GM23338 (cell line): ENCODE measurements at regions not wholly inside any gene's neighbourhood (a gene's known extent, or its start where the extent isn't known, plus 50 kb on each side); places are given as distances from the start of the nearest gene placed in this dataset.

Source experiments
- ATAC-seq: fragments of 200-7000 bp; cut with Tn5 transposase; 3 replicates; pipeline ENCODE4 v1.9.1; 2020
- DNase-seq: peaks from one replicate; pipeline ENCODE4 v3.0.0-alpha.2; 2015; ENCODE audit warnings: low spot score
- H2AFZ ChIP-seq: fragments of 200-600 bp; sonication (generic); 2 replicates; pipeline ENCODE4 v1.8.0; 2016; ENCODE audit warnings: antibody characterized with exemption, mild to moderate bottlenecking, moderate library complexity
- H3F3A ChIP-seq: fragments of 200-600 bp; sonication (generic); replicated peaks from 2 replicates; pipeline ENCODE4 v1.8.0; 2017; ENCODE audit warnings: antibody characterized with exemption, mixed run types, low read depth
- H3K27ac ChIP-seq: fragments of 200-600 bp; sonication (generic); 2 replicates; pipeline ENCODE4 v1.6.1; 2016; ENCODE audit warnings: low read depth
- H3K27me3 ChIP-seq: fragments of 200-600 bp; sonication (generic); 2 replicates; pipeline ENCODE4 v1.8.0; 2016; ENCODE audit warnings: mild to moderate bottlenecking, mixed run types, moderate library complexity; ENCODE audit not compliant: insufficient read depth
- H3K36me3 ChIP-seq: fragments of 200-600 bp; sonication (generic); 2 replicates; pipeline ENCODE4 v1.8.0; 2016; ENCODE audit warnings: mild to moderate bottlenecking; ENCODE audit not compliant: insufficient read depth
- H3K4me1 ChIP-seq: fragments of 200-600 bp; sonication (generic); 2 replicates; pipeline ENCODE4 v1.8.0; 2016; ENCODE audit warnings: mild to moderate bottlenecking, moderate library complexity; ENCODE audit not compliant: insufficient read depth
- H3K4me2 ChIP-seq: fragments of 200-600 bp; sonication (generic); 2 replicates; pipeline ENCODE4 v1.7.1; 2017; ENCODE audit warnings: mixed run types
- H3K4me3 ChIP-seq: fragments of 200-600 bp; sonication (generic); 2 replicates; pipeline ENCODE4 v1.6.1; 2016; ENCODE audit warnings: mixed run types
- H3K79me2 ChIP-seq: fragments of 200-600 bp; sonication (generic); replicated peaks from 2 replicates; pipeline ENCODE4 v1.8.0; 2017; ENCODE audit warnings: mild to moderate bottlenecking; ENCODE audit not compliant: insufficient read depth
- H3K9me2 ChIP-seq: fragments of 200-600 bp; sonication (generic); 2 replicates; pipeline ENCODE4 v1.8.0; 2017; ENCODE audit not compliant: insufficient read depth
- H4K20me1 ChIP-seq: fragments of 200-600 bp; sonication (generic); replicated peaks from 2 replicates; pipeline ENCODE4 v1.8.0; 2017; ENCODE audit warnings: mild to moderate bottlenecking; ENCODE audit not compliant: insufficient read depth
- H3K27ac Mint-ChIP-seq: 2 replicates; pipeline ENCODE4 v1.8.0; 2020; ENCODE audit warnings: inconsistent platforms, mild to moderate bottlenecking, moderate library complexity, mixed read lengths
- H3K27me3 Mint-ChIP-seq: 3 replicates; pipeline ENCODE4 v1.8.0; 2022; ENCODE audit warnings: low read depth, mild to moderate bottlenecking, moderate library complexity, mixed read lengths, inconsistent platforms; ENCODE audit not compliant: insufficient read depth, poor library complexity
- H3K36me3 Mint-ChIP-seq: 3 replicates; pipeline ENCODE4 v1.8.0; 2021; ENCODE audit warnings: low read depth, mild to moderate bottlenecking, inconsistent platforms, moderate library complexity, mixed read lengths
- H3K4me1 Mint-ChIP-seq: 3 replicates; pipeline ENCODE4 v1.8.0; 2020; ENCODE audit warnings: mild to moderate bottlenecking, inconsistent platforms, mixed read lengths
- H3K4me3 Mint-ChIP-seq: 3 replicates; pipeline ENCODE4 v1.8.0; 2021; ENCODE audit warnings: moderate library complexity, mild to moderate bottlenecking, inconsistent platforms, mixed read lengths
- H3K9me3 Mint-ChIP-seq: 3 replicates; pipeline ENCODE4 v1.8.0; 2020; ENCODE audit warnings: moderate library complexity, mild to moderate bottlenecking, inconsistent platforms, mixed read lengths
- EZH2 ChIP-seq: fragments of 200-600 bp; sonication (generic); IDR thresholded peaks from one replicate; pipeline ENCODE4 v1.8.0; 2017; ENCODE audit warnings: antibody characterized with exemption, mild to moderate bottlenecking, low read depth; ENCODE audit not compliant: unreplicated experiment
- EZH2phosphoT487 ChIP-seq: fragments of 200-600 bp; sonication (generic); IDR thresholded peaks from one replicate; pipeline ENCODE4 v1.8.1; 2018; ENCODE audit warnings: antibody characterized with exemption; ENCODE audit not compliant: unreplicated experiment
- JUNB ChIP-seq: IDR thresholded peaks from one replicate; pipeline ENCODE4 v1.6.1; 2016; ENCODE audit warnings: antibody characterized with exemption; ENCODE audit not compliant: unreplicated experiment
- NANOG ChIP-seq: IDR thresholded peaks from 2 replicates; pipeline ENCODE4 v1.6.1; 2016; ENCODE audit warnings: antibody characterized with exemption, borderline replicate concordance
- STAT1 ChIP-seq: IDR thresholded peaks from one replicate; pipeline ENCODE4 v1.6.1; 2016; ENCODE audit warnings: antibody characterized with exemption; ENCODE audit not compliant: unreplicated experiment
- ZNF114 ChIP-seq: fragments of 250-450 bp; sonication (Bioruptor Pico); IDR thresholded peaks from 2 replicates; pipeline ENCODE4 v1.5.0; 2020; ENCODE audit warnings: mild to moderate bottlenecking, moderate library complexity
- TF ChIP-seq, protein P1 (sequence below): IDR thresholded peaks from 2 replicates; pipeline ENCODE4 v1.6.1; 2016; ENCODE audit warnings: antibody characterized with exemption
- TF ChIP-seq, protein P2 (sequence below): fragments of 250-450 bp; sonication (Bioruptor Pico); IDR thresholded peaks from 2 replicates; pipeline ENCODE4 v1.5.0; 2020; ENCODE audit warnings: mild to moderate bottlenecking, moderate library complexity
- TF ChIP-seq, protein P3 (sequence below): IDR thresholded peaks from one replicate; pipeline ENCODE4 v1.6.1; 2018; ENCODE audit warnings: antibody characterized with exemption; ENCODE audit not compliant: unreplicated experiment

DNA sequence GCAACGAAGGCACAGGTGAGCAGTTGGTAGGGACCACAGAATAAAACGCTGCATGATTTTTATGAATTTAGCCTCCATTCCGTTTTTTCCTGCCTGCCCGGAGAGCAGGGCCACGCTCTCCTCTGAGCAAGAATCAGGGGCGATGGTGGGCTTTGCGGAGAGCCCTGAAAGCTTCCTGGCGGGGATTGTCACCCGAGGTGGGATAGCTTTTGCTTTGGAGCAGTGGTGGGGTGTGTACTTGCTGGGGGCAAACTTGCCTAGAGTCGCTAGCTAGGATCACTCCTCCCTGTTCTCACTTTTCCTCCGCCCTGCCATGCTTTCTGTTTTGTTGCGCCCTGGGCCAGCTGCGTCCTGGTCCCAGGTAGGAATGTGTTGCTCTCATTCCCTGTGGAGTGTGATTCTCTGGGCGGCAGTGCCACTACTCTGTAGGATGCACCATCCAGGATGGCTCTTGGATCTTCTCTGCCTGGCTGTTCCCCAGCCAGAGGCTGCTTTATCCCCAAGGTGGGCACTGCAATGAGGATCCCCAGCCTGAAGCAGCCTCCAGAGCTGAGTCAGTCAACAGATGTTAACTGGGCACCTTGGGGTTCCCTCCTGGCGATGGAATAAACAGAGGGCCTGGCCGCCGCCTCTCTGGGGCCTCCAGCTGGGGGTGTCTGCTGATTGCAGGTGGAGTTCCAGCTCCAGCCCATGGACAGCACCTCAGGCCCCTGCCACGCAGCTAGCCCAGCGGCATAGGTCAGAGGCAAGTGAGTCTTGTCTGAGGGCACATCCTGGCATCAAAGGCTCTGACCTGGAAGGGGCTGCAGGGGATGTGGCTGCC is 360.9 kb upstream of the TNRC6C start:
- Histone ChIP-seq H3K4me3 (no peak overlapping the region), H3K27me3 (no peaks in the 10 kb centered on the region), H3K9me2 (no peaks in the 10 kb centered on the region), H3K79me2 (no peaks in the 10 kb centered on the region), H4K20me1 (no peaks in the 10 kb centered on the region), H3K36me3 (no peaks in the 10 kb centered on the region), H3K4me1 (no peaks in the 10 kb centered on the region), H3K27ac (no peak overlapping the region), H2AFZ (no peak overlapping the region; the same call in 1 of the 2 replicates), H3K4me2 (no peak overlapping the region), H3F3A (no peaks in the 10 kb centered on the region)
- H3K36me3 Mint-ChIP-seq: no peaks in the 10 kb centered on the region
- H3K27me3 Mint-ChIP-seq: no peaks in the 10 kb centered on the region
- ATAC-seq: peak; percentile 28; the same call in 2 of the 3 replicates
- no peak overlapping the region for H3K27ac Mint-ChIP-seq
- no peak overlapping the region for H3K4me3 Mint-ChIP-seq
- H3K9me3 Mint-ChIP-seq: no peaks in the 10 kb centered on the region
- no peak for DNase-seq
- peaks cover 6% of the 10 kb centered on the region for H3K4me1 Mint-ChIP-seq
- TF ChIP-seq EZH2phosphoT487: no peak
- TF ChIP-seq NANOG: no peak
- TF ChIP-seq, protein P1, sequence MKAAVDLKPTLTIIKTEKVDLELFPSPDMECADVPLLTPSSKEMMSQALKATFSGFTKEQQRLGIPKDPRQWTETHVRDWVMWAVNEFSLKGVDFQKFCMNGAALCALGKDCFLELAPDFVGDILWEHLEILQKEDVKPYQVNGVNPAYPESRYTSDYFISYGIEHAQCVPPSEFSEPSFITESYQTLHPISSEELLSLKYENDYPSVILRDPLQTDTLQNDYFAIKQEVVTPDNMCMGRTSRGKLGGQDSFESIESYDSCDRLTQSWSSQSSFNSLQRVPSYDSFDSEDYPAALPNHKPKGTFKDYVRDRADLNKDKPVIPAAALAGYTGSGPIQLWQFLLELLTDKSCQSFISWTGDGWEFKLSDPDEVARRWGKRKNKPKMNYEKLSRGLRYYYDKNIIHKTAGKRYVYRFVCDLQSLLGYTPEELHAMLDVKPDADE: no peak
- TF ChIP-seq JUNB: no peak
- no peak for TF ChIP-seq ZNF114 (CRISPR knock-in tag)
- TF ChIP-seq STAT1: no peak
- TF ChIP-seq, protein P2, sequence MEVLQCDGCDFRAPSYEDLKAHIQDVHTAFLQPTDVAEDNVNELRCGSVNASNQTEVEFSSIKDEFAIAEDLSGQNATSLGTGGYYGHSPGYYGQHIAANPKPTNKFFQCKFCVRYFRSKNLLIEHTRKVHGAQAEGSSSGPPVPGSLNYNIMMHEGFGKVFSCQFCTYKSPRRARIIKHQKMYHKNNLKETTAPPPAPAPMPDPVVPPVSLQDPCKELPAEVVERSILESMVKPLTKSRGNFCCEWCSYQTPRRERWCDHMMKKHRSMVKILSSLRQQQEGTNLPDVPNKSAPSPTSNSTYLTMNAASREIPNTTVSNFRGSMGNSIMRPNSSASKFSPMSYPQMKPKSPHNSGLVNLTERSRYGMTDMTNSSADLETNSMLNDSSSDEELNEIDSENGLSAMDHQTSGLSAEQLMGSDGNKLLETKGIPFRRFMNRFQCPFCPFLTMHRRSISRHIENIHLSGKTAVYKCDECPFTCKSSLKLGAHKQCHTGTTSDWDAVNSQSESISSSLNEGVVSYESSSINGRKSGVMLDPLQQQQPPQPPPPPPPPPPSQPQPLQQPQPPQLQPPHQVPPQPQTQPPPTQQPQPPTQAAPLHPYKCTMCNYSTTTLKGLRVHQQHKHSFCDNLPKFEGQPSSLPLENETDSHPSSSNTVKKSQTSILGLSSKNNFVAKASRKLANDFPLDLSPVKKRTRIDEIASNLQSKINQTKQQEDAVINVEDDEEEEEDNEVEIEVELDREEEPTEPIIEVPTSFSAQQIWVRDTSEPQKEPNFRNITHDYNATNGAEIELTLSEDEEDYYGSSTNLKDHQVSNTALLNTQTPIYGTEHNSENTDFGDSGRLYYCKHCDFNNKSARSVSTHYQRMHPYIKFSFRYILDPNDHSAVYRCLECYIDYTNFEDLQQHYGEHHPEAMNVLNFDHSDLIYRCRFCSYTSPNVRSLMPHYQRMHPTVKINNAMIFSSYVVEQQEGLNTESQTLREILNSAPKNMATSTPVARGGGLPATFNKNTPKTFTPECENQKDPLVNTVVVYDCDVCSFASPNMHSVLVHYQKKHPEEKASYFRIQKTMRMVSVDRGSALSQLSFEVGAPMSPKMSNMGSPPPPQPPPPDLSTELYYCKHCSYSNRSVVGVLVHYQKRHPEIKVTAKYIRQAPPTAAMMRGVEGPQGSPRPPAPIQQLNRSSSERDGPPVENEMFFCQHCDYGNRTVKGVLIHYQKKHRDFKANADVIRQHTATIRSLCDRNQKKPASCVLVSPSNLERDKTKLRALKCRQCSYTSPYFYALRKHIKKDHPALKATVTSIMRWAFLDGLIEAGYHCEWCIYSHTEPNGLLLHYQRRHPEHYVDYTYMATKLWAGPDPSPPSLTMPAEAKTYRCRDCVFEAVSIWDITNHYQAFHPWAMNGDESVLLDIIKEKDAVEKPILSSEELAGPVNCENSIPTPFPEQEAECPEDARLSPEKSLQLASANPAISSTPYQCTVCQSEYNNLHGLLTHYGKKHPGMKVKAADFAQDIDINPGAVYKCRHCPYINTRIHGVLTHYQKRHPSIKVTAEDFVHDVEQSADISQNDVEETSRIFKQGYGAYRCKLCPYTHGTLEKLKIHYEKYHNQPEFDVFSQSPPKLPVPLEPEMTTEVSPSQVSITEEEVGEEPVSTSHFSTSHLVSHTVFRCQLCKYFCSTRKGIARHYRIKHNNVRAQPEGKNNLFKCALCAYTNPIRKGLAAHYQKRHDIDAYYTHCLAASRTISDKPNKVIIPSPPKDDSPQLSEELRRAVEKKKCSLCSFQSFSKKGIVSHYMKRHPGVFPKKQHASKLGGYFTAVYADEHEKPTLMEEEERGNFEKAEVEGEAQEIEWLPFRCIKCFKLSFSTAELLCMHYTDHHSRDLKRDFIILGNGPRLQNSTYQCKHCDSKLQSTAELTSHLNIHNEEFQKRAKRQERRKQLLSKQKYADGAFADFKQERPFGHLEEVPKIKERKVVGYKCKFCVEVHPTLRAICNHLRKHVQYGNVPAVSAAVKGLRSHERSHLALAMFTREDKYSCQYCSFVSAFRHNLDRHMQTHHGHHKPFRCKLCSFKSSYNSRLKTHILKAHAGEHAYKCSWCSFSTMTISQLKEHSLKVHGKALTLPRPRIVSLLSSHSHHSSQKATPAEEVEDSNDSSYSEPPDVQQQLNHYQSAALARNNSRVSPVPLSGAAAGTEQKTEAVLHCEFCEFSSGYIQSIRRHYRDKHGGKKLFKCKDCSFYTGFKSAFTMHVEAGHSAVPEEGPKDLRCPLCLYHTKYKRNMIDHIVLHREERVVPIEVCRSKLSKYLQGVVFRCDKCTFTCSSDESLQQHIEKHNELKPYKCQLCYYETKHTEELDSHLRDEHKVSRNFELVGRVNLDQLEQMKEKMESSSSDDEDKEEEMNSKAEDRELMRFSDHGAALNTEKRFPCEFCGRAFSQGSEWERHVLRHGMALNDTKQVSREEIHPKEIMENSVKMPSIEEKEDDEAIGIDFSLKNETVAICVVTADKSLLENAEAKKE (CRISPR knock-in tag): no peak
- TF ChIP-seq, protein P3, sequence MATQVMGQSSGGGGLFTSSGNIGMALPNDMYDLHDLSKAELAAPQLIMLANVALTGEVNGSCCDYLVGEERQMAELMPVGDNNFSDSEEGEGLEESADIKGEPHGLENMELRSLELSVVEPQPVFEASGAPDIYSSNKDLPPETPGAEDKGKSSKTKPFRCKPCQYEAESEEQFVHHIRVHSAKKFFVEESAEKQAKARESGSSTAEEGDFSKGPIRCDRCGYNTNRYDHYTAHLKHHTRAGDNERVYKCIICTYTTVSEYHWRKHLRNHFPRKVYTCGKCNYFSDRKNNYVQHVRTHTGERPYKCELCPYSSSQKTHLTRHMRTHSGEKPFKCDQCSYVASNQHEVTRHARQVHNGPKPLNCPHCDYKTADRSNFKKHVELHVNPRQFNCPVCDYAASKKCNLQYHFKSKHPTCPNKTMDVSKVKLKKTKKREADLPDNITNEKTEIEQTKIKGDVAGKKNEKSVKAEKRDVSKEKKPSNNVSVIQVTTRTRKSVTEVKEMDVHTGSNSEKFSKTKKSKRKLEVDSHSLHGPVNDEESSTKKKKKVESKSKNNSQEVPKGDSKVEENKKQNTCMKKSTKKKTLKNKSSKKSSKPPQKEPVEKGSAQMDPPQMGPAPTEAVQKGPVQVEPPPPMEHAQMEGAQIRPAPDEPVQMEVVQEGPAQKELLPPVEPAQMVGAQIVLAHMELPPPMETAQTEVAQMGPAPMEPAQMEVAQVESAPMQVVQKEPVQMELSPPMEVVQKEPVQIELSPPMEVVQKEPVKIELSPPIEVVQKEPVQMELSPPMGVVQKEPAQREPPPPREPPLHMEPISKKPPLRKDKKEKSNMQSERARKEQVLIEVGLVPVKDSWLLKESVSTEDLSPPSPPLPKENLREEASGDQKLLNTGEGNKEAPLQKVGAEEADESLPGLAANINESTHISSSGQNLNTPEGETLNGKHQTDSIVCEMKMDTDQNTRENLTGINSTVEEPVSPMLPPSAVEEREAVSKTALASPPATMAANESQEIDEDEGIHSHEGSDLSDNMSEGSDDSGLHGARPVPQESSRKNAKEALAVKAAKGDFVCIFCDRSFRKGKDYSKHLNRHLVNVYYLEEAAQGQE: no peak
- TF ChIP-seq EZH2: no peak
